AG04450 (cell line): ENCODE measurements at regions not wholly inside any gene's neighbourhood (a gene's known extent, or its start where the extent isn't known, plus 50 kb on each side); places are given as distances from the start of the nearest gene placed in this dataset.

Experiments
- CTCF ChIA-PET: fragments of 300-600, 350-600 bp; formaldehyde crosslinking; extraction: SDS; loops from one replicate; lab custom pipeline; 2022; ENCODE audit warnings: antibody characterized with exemption, inconsistent platforms; lab: Charles Lee
- POLR2A ChIA-PET: fragments of 350-600 bp; formaldehyde crosslinking; extraction: SDS; loops from one replicate; lab custom pipeline; 2021; ENCODE audit warnings: antibody characterized with exemption, inconsistent platforms; lab: Yijun Ruan, JAX
- DNase-seq: peaks from one replicate; pipeline ENCODE4 v3.0.0-alpha.2; 2011; ENCODE audit warnings: low read depth, low spot score
- H3K27ac ChIP-seq: one replicate; pipeline ENCODE4 v1.5.1; 2012; ENCODE audit warnings: low read depth, low read length, control low read depth
- H3K27me3 ChIP-seq: one replicate; pipeline ENCODE4 v1.6.0; 2012; ENCODE audit warnings: low read length; ENCODE audit not compliant: control insufficient read depth, insufficient read depth
- H3K4me3 ChIP-seq: 2 replicates; pipeline ENCODE4 v1.5.1; 2011; ENCODE audit warnings: mild to moderate bottlenecking, low read depth, low read length, control low read depth
- H3K9me3 ChIP-seq: 2 replicates; pipeline ENCODE4 v1.5.1; 2012; ENCODE audit warnings: low read length; ENCODE audit not compliant: control insufficient read depth, insufficient read depth
- CTCF ChIP-seq: IDR thresholded peaks from 2 replicates; pipeline ENCODE4 v1.5.1; 2011; ENCODE audit warnings: low read depth, low read length, control low read depth, inconsistent platforms

- TF ChIP-seq CTCF = no peak
- Histone ChIP-seq H3K9me3 (no peaks in the 10 kb centered on the region), H3K27ac (peak overlapping the region; percentile 21), H3K27me3 (no peaks in the 10 kb centered on the region), H3K4me3 (no peak overlapping the region)
- ChIA-PET POLR2A (no interaction called here), CTCF (interaction anchor here (1.2 kb wide), 1 partner anchor 261 kb away, joined by 4 read pairs; no protein-coding TSS in a partner anchor)
- DNase-seq = no peak
Measured at GRCh38 chr12:124510301-124510970, 57.0 kb downstream of the NCOR2 start.

GRCh38 chr12:124509676-124510300, 57.6 kb downstream of the NCOR2 start:
- ChIA-PET CTCF (interaction anchor here (0.6 kb wide), 1 partner anchor 260 kb away, joined by 6 read pairs; no protein-coding TSS in a partner anchor), POLR2A (interaction anchor here (0.9 kb wide), 1 partner anchor 56 kb away, joined by 4 read pairs; no protein-coding TSS in a partner anchor)
- TF ChIP-seq CTCF = no peak
- no peaks in the 10 kb centered on the region for H3K27me3 ChIP-seq
- no peak for DNase-seq
- no peak overlapping the region for H3K27ac ChIP-seq
- H3K9me3 ChIP-seq = no peaks in the 10 kb centered on the region
- H3K4me3 ChIP-seq = no peak overlapping the region

- H3K27me3 ChIP-seq = no peaks in the 10 kb centered on the region
- ChIA-PET POLR2A (interaction anchor here (0.9 kb wide), 1 partner anchor 57 kb away, joined by 4 read pairs; no protein-coding TSS in a partner anchor), CTCF (no interaction called here)
- no peaks in the 10 kb centered on the region for H3K9me3 ChIP-seq
- TF ChIP-seq CTCF = no peak
- no peak for DNase-seq
- H3K4me3 ChIP-seq = no peak overlapping the region
- H3K27ac ChIP-seq = no peak overlapping the region
Measured at GRCh38 chr12:124509300-124509675, 58.1 kb downstream of the NCOR2 start.

- H3K27ac ChIP-seq = no peak overlapping the region
- no peak for DNase-seq
- H3K4me3 ChIP-seq = no peak overlapping the region
- H3K27me3 ChIP-seq = no peaks in the 10 kb centered on the region
- H3K9me3 ChIP-seq = no peaks in the 10 kb centered on the region
- TF ChIP-seq CTCF = no peak
- CTCF ChIA-PET = interaction anchor here (1.1 kb wide), 1 partner anchor 258 kb away, joined by 3 read pairs; no protein-coding TSS in a partner anchor
- POLR2A ChIA-PET = interaction anchor here (1.4 kb wide), 1 partner anchor 9 kb away, joined by 4 read pairs; no protein-coding TSS in a partner anchor
Measured at GRCh38 chr12:124508381-124509079, 58.9 kb downstream of the NCOR2 start.
